Muscle layer of colon (tissue), 2 donors: ENCODE measurements at regions not wholly inside any gene's neighbourhood (a gene's known extent, or its start where the extent isn't known, plus 50 kb on each side); places are given as distances from the start of the nearest gene placed in this dataset.

ENCODE experiments used
- H3K27ac ChIP-seq: one replicate; pipeline ENCODE4 v1.7.0; 2013; ENCODE audit warnings: low read depth, mild to moderate bottlenecking, low read length, moderate library complexity
- H3K27me3 ChIP-seq, 2 donors: one replicate each; pipeline ENCODE4 v1.7.0; 2013; ENCODE audit warnings: low read length in 2 of 2, mild to moderate bottlenecking in 2 of 2; ENCODE audit not compliant: insufficient read depth in 2 of 2, control insufficient read depth in 1 of 2
- H3K36me3 ChIP-seq: one replicate; pipeline ENCODE4 v1.7.0; 2013; ENCODE audit warnings: mild to moderate bottlenecking, low read length; ENCODE audit not compliant: insufficient read depth
- H3K4me1 ChIP-seq: one replicate; pipeline ENCODE4 v1.7.0; 2013; ENCODE audit warnings: mild to moderate bottlenecking, low read length; ENCODE audit not compliant: insufficient read depth
- H3K4me3 ChIP-seq, 2 donors: one replicate each; pipeline ENCODE4 v1.7.0; 2013; ENCODE audit warnings: low read length in 2 of 2, low read depth in 1 of 2, mild to moderate bottlenecking in 1 of 2, moderate library complexity in 1 of 2
- H3K9ac ChIP-seq: one replicate; pipeline ENCODE4 v1.7.0; 2013; ENCODE audit warnings: low read length
- H3K9me3 ChIP-seq: one replicate; pipeline ENCODE4 v1.7.0; 2013; ENCODE audit warnings: mild to moderate bottlenecking, low read length
- donor health status: abdominal sarcoma.
- donor health status: Adenocarcinoma of cecum.

DNA sequence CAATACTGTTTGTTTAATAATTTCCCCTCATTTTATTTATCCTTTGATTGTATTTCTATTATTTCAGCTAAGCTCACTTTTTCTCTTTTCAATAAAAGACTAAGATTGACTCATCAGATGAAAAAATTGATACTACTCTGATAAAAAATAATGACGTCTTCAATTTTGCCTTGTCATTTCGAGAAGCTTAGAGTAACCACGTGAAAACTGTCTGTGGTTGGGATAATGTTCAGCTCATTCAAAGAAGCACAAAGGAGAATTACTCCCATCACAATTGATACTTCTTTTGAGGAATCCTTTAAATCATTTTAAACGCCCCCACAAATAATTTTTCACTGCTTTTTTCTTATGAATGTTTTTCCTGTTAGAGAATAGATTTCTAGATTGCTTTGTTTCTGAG lies 318.7 kb upstream of the SLITRK1 start:
- Histone ChIP-seq H3K9ac (no peak overlapping the region), H3K36me3 (no peaks in the 10 kb centered on the region), H3K27ac (no peak overlapping the region), H3K9me3 (no peaks in the 10 kb centered on the region), H3K4me3 (no peak overlapping the region), H3K4me1 (no peaks in the 10 kb centered on the region), H3K27me3 (no peaks in the 10 kb centered on the region)

DNA sequence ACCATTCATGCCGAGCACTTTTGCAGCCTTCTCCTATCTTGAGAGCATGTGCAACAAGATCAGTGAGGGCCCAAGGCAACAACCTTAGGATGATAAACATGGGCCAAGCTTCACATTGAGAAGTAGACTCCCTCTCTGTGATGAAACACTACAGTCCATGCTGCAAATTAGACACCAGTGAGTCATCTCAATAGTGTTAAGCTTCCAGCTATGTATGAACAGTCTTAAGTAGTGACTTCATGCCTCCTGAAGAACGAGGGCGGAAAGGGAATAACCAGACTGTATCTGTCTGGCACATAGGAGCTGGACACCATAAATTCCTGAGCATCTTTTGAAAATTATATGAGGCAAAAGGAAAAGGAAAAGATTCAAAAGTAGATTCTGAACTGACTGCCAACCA lies 309.9 kb upstream of the SLITRK1 start:
- Histone ChIP-seq H3K27me3 (no peaks in the 10 kb centered on the region), H3K27ac (no peak overlapping the region), H3K4me1 (no peaks in the 10 kb centered on the region), H3K4me3 (no peak overlapping the region), H3K9ac (no peak overlapping the region), H3K9me3 (no peaks in the 10 kb centered on the region), H3K36me3 (no peaks in the 10 kb centered on the region)

DNA sequence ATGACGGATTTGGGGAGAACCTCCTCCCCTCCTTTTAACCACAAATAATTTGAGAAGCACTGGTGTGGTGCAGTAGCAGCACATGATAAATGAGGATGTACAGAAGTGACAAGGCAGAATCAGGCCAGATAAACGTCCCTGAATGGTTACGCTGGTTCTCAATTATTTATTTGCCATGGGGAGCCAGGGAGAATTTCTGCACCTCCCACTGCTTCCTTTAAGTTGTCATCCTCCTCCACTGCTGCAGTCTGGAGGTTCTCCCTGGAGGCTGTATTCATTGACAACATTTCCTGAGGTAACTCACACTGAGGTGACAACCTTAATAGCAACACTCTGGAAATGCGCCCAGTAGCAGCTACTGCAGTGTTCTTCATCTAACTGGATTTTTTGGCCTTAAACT lies 308.9 kb upstream of the SLITRK1 start:
- no peaks in the 10 kb centered on the region for H3K9me3 ChIP-seq
- H3K4me3 ChIP-seq: no peak overlapping the region
- no peak overlapping the region for H3K27ac ChIP-seq
- no peak overlapping the region for H3K9ac ChIP-seq
- no peaks in the 10 kb centered on the region for H3K4me1 ChIP-seq
- H3K27me3 ChIP-seq: no peaks in the 10 kb centered on the region
- no peaks in the 10 kb centered on the region for H3K36me3 ChIP-seq

DNA sequence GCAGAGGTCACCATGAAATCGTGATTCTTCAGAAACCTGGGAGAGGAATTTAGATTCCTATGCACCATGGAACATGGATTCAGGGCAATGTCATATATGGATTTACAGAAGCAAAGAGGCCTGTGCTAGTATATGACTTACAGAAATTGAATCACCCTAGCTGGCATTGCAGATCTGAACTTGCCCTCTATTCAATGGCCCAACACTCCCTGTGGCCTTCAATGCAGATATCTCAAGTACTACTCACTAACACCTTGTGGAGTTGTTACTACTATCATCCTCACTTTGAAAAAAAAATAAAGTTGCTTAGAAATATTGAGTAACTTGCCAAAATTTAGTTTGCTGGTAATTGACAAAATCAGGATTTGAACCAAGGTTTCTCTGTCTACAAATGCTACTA lies 305.4 kb upstream of the SLITRK1 start:
- no peaks in the 10 kb centered on the region for H3K36me3 ChIP-seq
- no peaks in the 10 kb centered on the region for H3K4me1 ChIP-seq
- no peaks in the 10 kb centered on the region for H3K27me3 ChIP-seq
- no peaks in the 10 kb centered on the region for H3K9me3 ChIP-seq
- H3K27ac ChIP-seq: no peak overlapping the region
- H3K4me3 ChIP-seq: no peak overlapping the region
- no peak overlapping the region for H3K9ac ChIP-seq

DNA sequence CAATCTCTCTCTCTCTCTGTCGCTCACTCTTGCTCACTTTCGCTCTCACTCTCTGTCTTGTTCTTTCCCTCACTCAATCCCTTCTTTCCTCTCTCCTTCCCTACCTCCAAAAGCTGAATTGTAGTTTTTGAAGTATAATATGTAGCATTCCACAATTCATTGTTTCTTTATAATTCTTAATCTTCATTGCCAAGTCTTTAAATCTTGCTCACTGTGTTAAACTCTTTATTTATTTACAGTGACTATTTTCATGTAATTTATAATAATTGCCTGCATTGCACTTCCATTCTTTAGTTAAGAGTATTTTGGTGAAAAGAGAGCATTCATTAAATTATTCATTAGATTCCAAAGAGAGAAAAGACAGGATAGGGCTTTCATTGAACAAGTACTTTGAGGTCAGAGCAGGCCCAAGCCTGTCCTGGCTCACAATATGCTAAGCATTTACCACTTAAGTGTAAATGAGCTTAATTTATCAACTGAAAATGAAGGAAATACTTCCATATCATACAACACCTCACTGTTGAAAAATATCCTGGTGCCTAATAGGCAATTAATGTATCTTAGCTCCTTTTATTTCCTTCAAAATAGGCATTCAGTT lies 257.4 kb upstream of the SLITRK1 start:
- Histone ChIP-seq H3K9me3 (no peaks in the 10 kb centered on the region), H3K9ac (no peak overlapping the region), H3K27ac (no peak overlapping the region), H3K4me3 (no peak overlapping the region), H3K36me3 (no peaks in the 10 kb centered on the region), H3K27me3 (no peaks in the 10 kb centered on the region), H3K4me1 (no peaks in the 10 kb centered on the region)

DNA sequence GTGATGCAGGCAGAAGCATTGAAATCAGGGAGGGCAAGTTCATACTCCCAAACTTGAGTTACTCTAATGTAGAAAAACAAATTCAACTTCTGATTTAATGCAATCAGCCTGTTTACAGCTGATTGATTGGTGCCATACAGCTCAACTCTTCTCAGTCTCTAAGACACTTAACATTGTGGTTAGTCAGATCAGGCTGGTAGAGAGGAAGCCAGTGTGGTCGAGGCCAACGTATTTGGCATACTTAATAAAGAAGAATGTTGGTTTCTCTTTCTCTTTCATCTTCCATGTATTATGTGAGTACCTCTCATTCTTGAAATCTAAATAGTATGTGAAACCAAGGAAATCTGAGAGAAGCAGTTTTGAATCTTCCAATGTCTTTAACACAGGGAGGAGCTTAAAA lies 255.0 kb upstream of the SLITRK1 start:
- Histone ChIP-seq H3K9me3 (no peaks in the 10 kb centered on the region), H3K4me1 (no peaks in the 10 kb centered on the region), H3K27ac (no peak overlapping the region), H3K9ac (no peak overlapping the region), H3K36me3 (no peaks in the 10 kb centered on the region), H3K27me3 (no peaks in the 10 kb centered on the region), H3K4me3 (no peak overlapping the region)

DNA sequence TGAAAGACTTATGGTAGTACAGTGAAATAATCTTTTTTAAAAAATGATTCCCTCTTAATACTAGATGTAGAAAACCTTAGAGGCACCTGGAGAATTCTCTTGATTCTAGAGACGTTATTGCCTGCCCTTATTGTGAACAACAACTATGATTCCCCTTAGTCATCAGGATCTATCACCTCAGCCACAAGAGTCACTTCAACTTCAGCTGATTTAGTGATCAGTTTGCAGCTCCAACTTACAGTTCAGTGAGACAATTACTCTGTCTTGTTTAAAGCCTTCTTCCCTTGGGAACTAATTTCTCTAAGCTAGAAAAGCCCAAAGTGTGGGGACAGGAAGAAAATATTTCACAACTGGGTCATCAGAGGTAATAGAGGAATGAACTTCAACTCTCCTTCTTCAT lies 254.3 kb upstream of the SLITRK1 start:
- Histone ChIP-seq H3K27ac (no peak overlapping the region), H3K4me3 (no peak overlapping the region), H3K9me3 (no peaks in the 10 kb centered on the region)

DNA sequence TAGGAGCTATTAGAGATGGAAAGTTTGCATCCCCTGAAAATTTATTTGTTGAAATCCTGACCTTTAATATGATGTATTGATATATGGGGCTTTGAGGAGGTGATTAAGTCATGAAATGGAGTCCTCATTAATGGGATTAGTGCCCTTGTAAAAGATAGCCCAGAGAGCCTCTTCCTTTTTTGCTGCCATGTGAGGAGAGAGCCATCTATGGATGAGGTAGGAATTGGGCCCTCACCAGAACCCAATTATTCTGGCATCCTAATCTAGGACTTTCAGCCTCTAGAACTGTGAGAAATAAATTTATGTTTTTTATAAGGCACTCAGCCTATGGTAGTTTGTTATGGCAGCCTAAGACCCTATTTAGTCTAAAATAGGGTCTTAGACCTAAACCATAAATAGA lies 250.2 kb upstream of the SLITRK1 start:
- H3K4me1 ChIP-seq: no peaks in the 10 kb centered on the region
- H3K27me3 ChIP-seq: no peaks in the 10 kb centered on the region
- no peaks in the 10 kb centered on the region for H3K36me3 ChIP-seq

More for the DNA sequence above, 254.3 kb upstream of the SLITRK1 start:
- no peaks in the 10 kb centered on the region for H3K36me3 ChIP-seq
- H3K9ac ChIP-seq: no peak overlapping the region
- no peaks in the 10 kb centered on the region for H3K27me3 ChIP-seq
- no peaks in the 10 kb centered on the region for H3K4me1 ChIP-seq

DNA sequence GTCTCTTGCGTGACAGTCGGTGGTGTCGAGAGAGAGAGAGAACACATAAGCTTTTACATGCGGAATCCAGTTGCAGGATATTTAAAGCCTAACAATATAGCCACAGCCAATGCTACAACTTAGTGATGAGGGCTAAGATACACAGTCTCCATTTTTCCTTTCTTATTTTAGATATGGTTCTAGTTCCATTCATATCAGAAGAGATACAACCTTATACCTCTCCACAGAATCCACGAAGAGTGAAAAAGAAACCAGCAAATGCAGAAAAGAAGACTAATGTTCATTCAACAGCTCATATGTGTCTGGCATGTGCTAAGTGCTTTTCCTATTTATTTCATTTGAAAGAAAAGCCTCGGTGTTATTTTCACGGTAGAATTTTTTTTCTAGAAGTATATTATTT lies 249.0 kb upstream of the SLITRK1 start:
- no peaks in the 10 kb centered on the region for H3K4me1 ChIP-seq
- no peaks in the 10 kb centered on the region for H3K36me3 ChIP-seq

More for the DNA sequence above, 250.2 kb upstream of the SLITRK1 start:
- H3K27ac ChIP-seq: no peak overlapping the region
- H3K9ac ChIP-seq: no peak overlapping the region
- no peak overlapping the region for H3K4me3 ChIP-seq
- no peaks in the 10 kb centered on the region for H3K9me3 ChIP-seq

DNA sequence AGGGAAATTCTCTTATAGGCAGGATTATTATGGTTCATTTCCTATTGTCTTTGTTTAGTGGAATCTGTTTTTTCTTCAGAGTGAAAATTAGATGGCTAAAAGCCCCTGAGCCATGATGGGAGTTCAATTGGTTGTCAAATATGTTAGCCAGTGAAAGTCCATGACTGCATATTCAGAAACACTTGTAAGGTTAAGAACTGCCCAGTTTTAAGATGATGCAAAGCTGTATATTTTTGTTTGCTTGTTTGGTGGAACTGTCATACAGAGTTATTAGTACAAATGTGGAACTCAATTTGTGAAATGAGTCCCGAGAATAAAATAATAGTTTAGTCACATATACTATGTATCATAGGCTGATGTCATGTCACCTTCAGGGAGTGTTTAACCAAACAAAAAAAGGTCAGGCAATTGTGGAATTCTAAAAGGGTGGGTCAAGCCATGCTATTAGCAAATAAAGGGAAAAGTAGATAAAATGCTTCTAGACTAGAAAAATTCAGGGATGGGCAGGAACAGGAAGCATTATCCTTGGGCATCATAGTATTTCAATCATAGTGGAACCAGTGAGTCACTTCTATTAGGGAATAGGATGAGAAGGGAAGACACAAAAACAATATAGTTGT lies 248.3 kb upstream of the SLITRK1 start:
- Histone ChIP-seq H3K4me3 (no peak overlapping the region), H3K27ac (no peak overlapping the region), H3K9me3 (no peaks in the 10 kb centered on the region), H3K9ac (no peak overlapping the region), H3K27me3 (no peaks in the 10 kb centered on the region), H3K4me1 (no peaks in the 10 kb centered on the region), H3K36me3 (no peaks in the 10 kb centered on the region)

More for the DNA sequence above, 249.0 kb upstream of the SLITRK1 start:
- Histone ChIP-seq H3K4me3 (no peak overlapping the region), H3K27ac (no peak overlapping the region), H3K9ac (no peak overlapping the region), H3K9me3 (no peaks in the 10 kb centered on the region), H3K27me3 (no peaks in the 10 kb centered on the region)

DNA sequence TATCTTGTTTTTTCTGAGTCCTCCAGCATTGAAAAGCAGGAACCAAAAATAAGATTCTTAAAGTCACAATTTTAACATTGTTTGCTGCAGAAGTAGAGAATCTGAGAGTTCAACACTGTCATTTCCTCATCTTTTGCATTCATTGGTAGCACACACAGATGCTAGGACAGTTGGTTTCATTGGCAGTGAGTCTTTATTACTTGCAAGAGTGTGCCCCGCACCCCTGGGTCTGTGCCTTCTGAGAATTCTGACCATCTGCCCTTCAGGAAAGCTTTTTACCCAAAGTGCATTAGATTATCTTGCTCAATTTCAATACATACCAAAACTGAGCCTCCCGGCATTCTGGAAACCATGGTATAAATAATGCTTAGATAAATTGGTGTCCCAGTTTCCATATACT lies 247.7 kb upstream of the SLITRK1 start:
- Histone ChIP-seq H3K4me3 (no peak overlapping the region), H3K9ac (no peak overlapping the region)

DNA sequence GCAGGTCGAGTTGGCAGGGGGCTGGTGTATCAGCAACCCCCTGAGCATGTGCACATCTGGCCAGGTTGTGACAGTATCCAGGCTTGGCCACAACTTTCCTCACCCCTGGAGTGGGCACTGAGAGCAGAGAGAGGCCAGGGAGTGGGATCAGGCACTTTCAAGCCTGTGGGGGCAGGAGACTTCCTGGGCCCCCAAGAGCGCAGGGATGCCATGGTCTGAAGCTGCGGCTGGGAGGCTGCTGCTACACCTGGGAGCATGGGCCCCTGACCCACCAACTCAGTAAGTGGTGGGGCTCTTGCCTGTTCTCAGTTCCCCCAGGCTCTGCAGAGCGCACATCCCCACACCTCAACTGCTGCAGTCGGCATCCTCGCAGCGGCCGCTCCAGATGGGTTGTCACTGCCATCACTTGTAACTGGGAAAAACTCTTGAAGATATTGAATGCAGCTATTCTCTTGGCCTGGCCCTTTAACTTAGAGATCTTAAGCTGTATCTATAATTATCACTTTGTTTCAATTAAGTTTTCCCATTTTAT lies 245.4 kb upstream of the SLITRK1 start:
- no peak overlapping the region for H3K4me3 ChIP-seq
- H3K27ac ChIP-seq: no peak overlapping the region
- H3K4me1 ChIP-seq: no peaks in the 10 kb centered on the region
- no peak overlapping the region for H3K9ac ChIP-seq
- H3K9me3 ChIP-seq: no peaks in the 10 kb centered on the region
- no peaks in the 10 kb centered on the region for H3K36me3 ChIP-seq
- no peaks in the 10 kb centered on the region for H3K27me3 ChIP-seq

More for the DNA sequence above, 247.7 kb upstream of the SLITRK1 start:
- no peaks in the 10 kb centered on the region for H3K9me3 ChIP-seq
- H3K36me3 ChIP-seq: no peaks in the 10 kb centered on the region
- H3K4me1 ChIP-seq: no peaks in the 10 kb centered on the region
- no peak overlapping the region for H3K27ac ChIP-seq
- H3K27me3 ChIP-seq: no peaks in the 10 kb centered on the region
